B cell (primary cell): ENCODE measurements at regions not wholly inside any gene's neighbourhood (a gene's known extent, or its start where the extent isn't known, plus 50 kb on each side); places are given as distances from the start of the nearest gene placed in this dataset.

Source experiments
- ATAC-seq: fragments of 200-7000 bp; cut with Tn5 transposase; one replicate; pipeline ENCODE4 v1.10.0; 2021; ENCODE audit warnings: low read depth, mild to moderate bottlenecking, moderate number of reproducible peaks, moderate library complexity
- CTCF ChIA-PET: fragments of 350-600 bp; sonication (Branson Sonifier 250); formaldehyde crosslinking; loops from one replicate; lab custom pipeline; 2021; ENCODE audit warnings: antibody characterized with exemption, inconsistent platforms; lab: Charles Lee
- POLR2A ChIA-PET: fragments of 350-600 bp; sonication (Branson Sonifier 250); formaldehyde crosslinking; loops from one replicate; lab custom pipeline; 2021; ENCODE audit warnings: antibody characterized with exemption; lab: Charles Lee
- DNase-seq: peaks from one replicate; pipeline ENCODE4 v3.0.0; 2013
- H2AFZ ChIP-seq: 2 replicates; pipeline ENCODE4 v1.6.1; 2012; ENCODE audit warnings: mild to moderate bottlenecking, low read depth, low read length; ENCODE audit not compliant: insufficient read depth, poor library complexity, severe bottlenecking
- H3K27ac ChIP-seq, 2 donors: 1 replicate in 1 of 2; 2 replicates in 1 of 2; pipeline ENCODE4 v1.5.1; 2012 to 2013; ENCODE audit warnings: low read length in 2 of 2, mild to moderate bottlenecking in 2 of 2, moderate library complexity in 1 of 2
- H3K27me3 ChIP-seq, 4 experiments: fragments of 200-600 bp in 1 of 4; sonication (generic) in 1 of 4; replicated peaks in 1 of 4; 1 replicate in 2 of 4; 2 replicates in 2 of 4; pipeline versions ENCODE4 v1.6.1 to v1.7.0; 2013 to 2016; ENCODE audit warnings: low read length in 3 of 4, mild to moderate bottlenecking in 2 of 4, mixed read lengths in 1 of 4, moderate library complexity in 1 of 4; ENCODE audit not compliant: insufficient read depth in 4 of 4, control insufficient read depth in 3 of 4; ENCODE audit errors: control extremely low read depth in 1 of 4
- H3K36me3 ChIP-seq, 2 experiments: replicated peaks in 1 of 2; 1 replicate in 1 of 2; 2 replicates in 1 of 2; pipeline versions ENCODE4 v1.6.1 to v1.7.1; 2013; ENCODE audit warnings: low read length in 1 of 2; ENCODE audit not compliant: insufficient read depth in 2 of 2, control insufficient read depth in 1 of 2; ENCODE audit errors: control extremely low read depth in 1 of 2, extremely low read depth in 1 of 2
- H3K4me1 ChIP-seq, 2 donors: fragments of 200-600 bp in 1 of 2; sonication (generic) in 1 of 2; 1 replicate in 1 of 2; 2 replicates in 1 of 2; pipeline versions ENCODE4 v1.5.1 to v1.6.1; 2013 to 2017; ENCODE audit warnings: low read length in 2 of 2; ENCODE audit not compliant: control insufficient read depth in 2 of 2, insufficient read depth in 2 of 2
- H3K4me2 ChIP-seq: replicated peaks from 2 replicates; pipeline ENCODE3; 2012; ENCODE audit warnings: mild to moderate bottlenecking, low read depth, low read length; ENCODE audit not compliant: poor library complexity, severe bottlenecking
- H3K4me3 ChIP-seq, 5 experiments: fragments of 200-600 bp in 1 of 5; sonication (generic) in 1 of 5; 1 replicate in 3 of 5; 2 replicates in 2 of 5; pipeline versions ENCODE4 v1.5.1 to v1.7.0; 2011 to 2016; ENCODE audit warnings: low read length in 4 of 5, mild to moderate bottlenecking in 4 of 5, low read depth in 2 of 5, control low read depth in 1 of 5, moderate library complexity in 1 of 5; ENCODE audit not compliant: insufficient read depth in 1 of 5; ENCODE audit errors: control extremely low read depth in 1 of 5, extremely low read depth in 1 of 5
- H3K79me2 ChIP-seq: fragments of 200-600 bp; sonication (generic); one replicate; pipeline ENCODE4 v1.6.0; 2016; ENCODE audit warnings: low read length; ENCODE audit not compliant: control insufficient read depth, insufficient read depth
- H3K9ac ChIP-seq: fragments of 200-600 bp; sonication (generic); 2 replicates; pipeline ENCODE4 v1.6.1; 2017; ENCODE audit warnings: mild to moderate bottlenecking, low read length, moderate library complexity
- H3K9me3 ChIP-seq, 3 donors: one replicate each; pipeline versions ENCODE4 v1.6.1 to v1.7.1; 2013; ENCODE audit warnings: low read length in 2 of 3; ENCODE audit not compliant: control insufficient read depth in 2 of 3, insufficient read depth in 1 of 3; ENCODE audit errors: control extremely low read depth in 1 of 3
- H4K20me1 ChIP-seq: 2 replicates; pipeline ENCODE4 v1.6.0; 2012; ENCODE audit warnings: mild to moderate bottlenecking, low read length; ENCODE audit not compliant: insufficient read depth, control insufficient read depth, poor library complexity, severe bottlenecking
- H3K27ac Mint-ChIP-seq: one replicate; pipeline ENCODE4 v1.8.0; 2021; ENCODE audit warnings: mixed read lengths
- H3K27me3 Mint-ChIP-seq: one replicate; pipeline ENCODE4 v1.8.0; 2021; ENCODE audit warnings: mixed read lengths
- H3K4me1 Mint-ChIP-seq: one replicate; pipeline ENCODE4 v1.8.0; 2021; ENCODE audit warnings: mixed read lengths
- H3K4me3 Mint-ChIP-seq: one replicate; pipeline ENCODE4 v1.8.0; 2021; ENCODE audit warnings: mixed read lengths
- H3K9me3 Mint-ChIP-seq: one replicate; pipeline ENCODE4 v1.8.0; 2022; ENCODE audit warnings: mixed read lengths; ENCODE audit not compliant: insufficient read depth
- EZH2 ChIP-seq: IDR thresholded peaks from 2 replicates; pipeline ENCODE4 v1.6.1; 2012; ENCODE audit warnings: borderline replicate concordance, low read depth, mild to moderate bottlenecking, moderate library complexity, low read length; ENCODE audit not compliant: insufficient read depth, poor library complexity, severe bottlenecking
- WGBS: methylation state at CpG from one replicate; pipeline ENCODE4 v1.1.5; 2013; ENCODE audit warnings: missing lambda C conversion rate; ENCODE audit not compliant: insufficient coverage; 5-methylcytosine and 5-hydroxymethylcytosine counted together
- intact Hi-C: fragments of 100-400 bp; cut with micrococcal nuclease; formaldehyde crosslinking; loops from one replicate; pipeline ENCODE4 v1.10.0; 2022
- TF ChIP-seq, protein P1 (sequence below): fragments of 200-600 bp; IDR thresholded peaks from one replicate; pipeline ENCODE4 v1.8.0; 2022; ENCODE audit warnings: antibody characterized with exemption, mild to moderate bottlenecking

- Mint-ChIP-seq H3K4me1 (no peaks in the 10 kb centered on the region), H3K9me3 (no peaks in the 10 kb centered on the region), H3K4me3 (no peak overlapping the region), H3K27me3 (no peaks in the 10 kb centered on the region), H3K27ac (no peak overlapping the region)
- ChIA-PET CTCF (interaction anchor here (0.7 kb wide), 1 partner anchor 18 kb away, joined by 3 read pairs; no protein-coding TSS in a partner anchor), POLR2A (no interaction called here)
- no CpG with 5 or more reads among the region's 7 CpGs for WGBS
- Histone ChIP-seq H3K27me3 (no peaks in the 10 kb centered on the region), H3K9ac (no peak overlapping the region), H3K79me2 (no peaks in the 10 kb centered on the region), H3K9me3 (no peaks in the 10 kb centered on the region), H3K27ac (no peak overlapping the region), H3K4me3 (no peak overlapping the region), H3K4me2 (no peak overlapping the region), H2AFZ (no peak overlapping the region), H3K36me3 (no peaks in the 10 kb centered on the region), H3K4me1 (no peaks in the 10 kb centered on the region), H4K20me1 (no peaks in the 10 kb centered on the region)
- no peak for DNase-seq
- no peak for TF ChIP-seq EZH2
- TF ChIP-seq, protein P1, sequence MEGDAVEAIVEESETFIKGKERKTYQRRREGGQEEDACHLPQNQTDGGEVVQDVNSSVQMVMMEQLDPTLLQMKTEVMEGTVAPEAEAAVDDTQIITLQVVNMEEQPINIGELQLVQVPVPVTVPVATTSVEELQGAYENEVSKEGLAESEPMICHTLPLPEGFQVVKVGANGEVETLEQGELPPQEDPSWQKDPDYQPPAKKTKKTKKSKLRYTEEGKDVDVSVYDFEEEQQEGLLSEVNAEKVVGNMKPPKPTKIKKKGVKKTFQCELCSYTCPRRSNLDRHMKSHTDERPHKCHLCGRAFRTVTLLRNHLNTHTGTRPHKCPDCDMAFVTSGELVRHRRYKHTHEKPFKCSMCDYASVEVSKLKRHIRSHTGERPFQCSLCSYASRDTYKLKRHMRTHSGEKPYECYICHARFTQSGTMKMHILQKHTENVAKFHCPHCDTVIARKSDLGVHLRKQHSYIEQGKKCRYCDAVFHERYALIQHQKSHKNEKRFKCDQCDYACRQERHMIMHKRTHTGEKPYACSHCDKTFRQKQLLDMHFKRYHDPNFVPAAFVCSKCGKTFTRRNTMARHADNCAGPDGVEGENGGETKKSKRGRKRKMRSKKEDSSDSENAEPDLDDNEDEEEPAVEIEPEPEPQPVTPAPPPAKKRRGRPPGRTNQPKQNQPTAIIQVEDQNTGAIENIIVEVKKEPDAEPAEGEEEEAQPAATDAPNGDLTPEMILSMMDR = no peak
- no peak for ATAC-seq
- intact Hi-C loops = no loop called here
Measured at GRCh38 chr7:123351516-123352505, 152.0 kb upstream of the SLC13A1 start.

DNA sequence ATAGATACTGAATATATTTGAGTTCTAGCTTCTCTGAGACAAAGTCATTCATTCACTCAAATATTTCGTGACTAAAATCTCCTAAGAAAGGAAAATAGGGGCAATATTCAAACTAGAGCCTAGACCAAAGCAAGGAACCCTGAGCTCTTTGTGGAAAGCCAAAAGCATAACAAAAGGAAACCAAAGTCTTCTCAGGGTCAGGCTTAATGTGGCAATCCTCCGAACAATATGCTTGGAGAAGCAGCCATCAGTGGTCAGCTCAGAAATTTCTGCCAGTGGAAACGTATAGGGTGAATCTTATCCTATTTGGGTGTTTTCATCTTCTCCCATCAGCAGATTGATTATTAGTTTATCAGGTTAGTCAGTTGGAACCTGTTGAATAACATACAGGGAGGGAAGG lies 151.3 kb upstream of the SLC13A1 start:
- no peak overlapping the region for H3K4me2 ChIP-seq
- intact Hi-C loops = no loop called here

More for the DNA sequence above, 151.3 kb upstream of the SLC13A1 start:
- Histone ChIP-seq H3K4me1 (no peaks in the 10 kb centered on the region), H4K20me1 (no peaks in the 10 kb centered on the region), H3K9ac (no peak overlapping the region), H3K27ac (no peak overlapping the region), H3K9me3 (no peaks in the 10 kb centered on the region), H2AFZ (no peak overlapping the region), H3K36me3 (no peaks in the 10 kb centered on the region), H3K4me3 (no peak overlapping the region), H3K79me2 (no peaks in the 10 kb centered on the region), H3K27me3 (no peaks in the 10 kb centered on the region)
- ATAC-seq = no peak
- Mint-ChIP-seq H3K4me3 (no peak overlapping the region), H3K27me3 (no peaks in the 10 kb centered on the region), H3K27ac (no peak overlapping the region), H3K4me1 (no peaks in the 10 kb centered on the region), H3K9me3 (no peaks in the 10 kb centered on the region)
- 83% methylated on average over 2 of the region's 3 CpGs for WGBS
- POLR2A ChIA-PET = no interaction called here
- TF ChIP-seq, protein P1 = no peak
- no peak for TF ChIP-seq EZH2
- CTCF ChIA-PET = no interaction called here
- DNase-seq = no peak
